ENCODE measurements at regions not wholly inside any gene's neighbourhood (a gene's known extent, or its start where the extent isn't known, plus 50 kb on each side); places are given as distances from the start of the nearest gene placed in this dataset.

- TF ChIP-seq CTCF (IDR thresholded peaks at IDR 0.05), result no peak
- no peak for TF ChIP-seq POLR2A (IDR thresholded peaks at IDR 0.05)
Measured at GRCh38 chr3:80035021-80035420, 267.2 kb upstream of the ROBO1 start.

Measured in heart left ventricle (tissue), 13 donors.